ENCODE measurements at regions not wholly inside any gene's neighbourhood (a gene's known extent, or its start where the extent isn't known, plus 50 kb on each side); places are given as distances from the start of the nearest gene placed in this dataset.

DNA sequence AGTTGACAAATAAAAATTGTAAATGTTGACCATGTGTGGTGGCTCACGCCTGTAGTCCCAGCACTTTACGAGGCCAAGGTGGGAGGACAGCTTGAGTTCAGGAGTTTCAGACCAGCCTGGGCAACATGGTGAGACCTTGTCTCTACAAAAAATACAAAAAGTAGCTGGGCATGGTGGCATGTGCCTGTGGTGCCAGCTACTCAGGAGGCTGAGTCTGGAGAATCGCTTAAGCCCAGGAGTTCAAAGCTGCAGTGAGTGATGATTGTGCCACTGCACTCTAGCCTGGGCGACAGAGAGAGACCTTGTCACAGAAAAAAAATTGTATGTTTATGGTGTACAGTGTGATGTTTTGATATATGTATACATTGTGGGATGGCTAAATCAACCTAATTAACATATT is 119.6 kb downstream of the NPIPB5 start:
- ATAC-seq (no peak), DNase-seq (no peak)
- Histone ChIP-seq H3K4me1 (no peaks in the 10 kb centered on the region), H3K27me3 (peaks cover 0 to 41% (median 17%) of the 10 kb centered on the region in 9 donors), H3K36me3 (no peaks in the 10 kb centered on the region), H3K4me3 (no peak overlapping the region), H3K9me3 (peaks cover 0 to 10% (median 0%) of the 10 kb centered on the region in 12 donors), H3K27ac (no peak overlapping the region)
- intact Hi-C loops (cut with DNase I) = loop anchor here in 1 of 10 donors (10.0 kb wide), 1 partner anchor 1395 kb away; the partner anchor contains the start of gene ANKS4B
- TF ChIP-seq, protein P1, sequence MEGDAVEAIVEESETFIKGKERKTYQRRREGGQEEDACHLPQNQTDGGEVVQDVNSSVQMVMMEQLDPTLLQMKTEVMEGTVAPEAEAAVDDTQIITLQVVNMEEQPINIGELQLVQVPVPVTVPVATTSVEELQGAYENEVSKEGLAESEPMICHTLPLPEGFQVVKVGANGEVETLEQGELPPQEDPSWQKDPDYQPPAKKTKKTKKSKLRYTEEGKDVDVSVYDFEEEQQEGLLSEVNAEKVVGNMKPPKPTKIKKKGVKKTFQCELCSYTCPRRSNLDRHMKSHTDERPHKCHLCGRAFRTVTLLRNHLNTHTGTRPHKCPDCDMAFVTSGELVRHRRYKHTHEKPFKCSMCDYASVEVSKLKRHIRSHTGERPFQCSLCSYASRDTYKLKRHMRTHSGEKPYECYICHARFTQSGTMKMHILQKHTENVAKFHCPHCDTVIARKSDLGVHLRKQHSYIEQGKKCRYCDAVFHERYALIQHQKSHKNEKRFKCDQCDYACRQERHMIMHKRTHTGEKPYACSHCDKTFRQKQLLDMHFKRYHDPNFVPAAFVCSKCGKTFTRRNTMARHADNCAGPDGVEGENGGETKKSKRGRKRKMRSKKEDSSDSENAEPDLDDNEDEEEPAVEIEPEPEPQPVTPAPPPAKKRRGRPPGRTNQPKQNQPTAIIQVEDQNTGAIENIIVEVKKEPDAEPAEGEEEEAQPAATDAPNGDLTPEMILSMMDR (IDR thresholded peaks at IDR 0.05) = no peak
- TF ChIP-seq POLR2A (IDR thresholded peaks at IDR 0.05) = no peak
- 85 to 90% (median 86%) methylated on average over 4 of the region's 4 CpGs for WGBS, 4 donors

DNA sequence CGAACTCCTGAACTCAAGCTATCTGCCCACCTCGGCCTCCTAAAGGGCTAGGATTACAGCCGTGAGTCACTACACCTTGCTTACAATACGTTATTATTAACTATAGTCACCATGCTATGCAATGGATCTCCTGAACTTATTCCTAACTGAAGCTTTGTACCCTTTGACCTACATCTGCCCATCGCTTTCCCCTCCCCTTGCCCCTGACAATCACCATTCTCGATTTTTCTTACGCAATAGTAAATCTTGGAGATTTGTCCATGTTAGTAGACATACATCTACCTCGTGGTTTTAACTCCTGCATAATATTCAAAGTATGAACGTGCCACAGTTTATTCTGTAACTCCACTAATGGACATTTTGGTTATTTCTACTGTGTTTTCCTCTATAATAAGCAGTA is 120.6 kb downstream of the NPIPB5 start:
- no peak overlapping the region for H3K27ac ChIP-seq
- peaks cover 0 to 43% (median 17%) of the 10 kb centered on the region in 9 donors for H3K27me3 ChIP-seq
- no peak overlapping the region for H3K4me3 ChIP-seq
- no peak for TF ChIP-seq POLR2A (IDR thresholded peaks at IDR 0.05)
- TF ChIP-seq, protein P1 (IDR thresholded peaks at IDR 0.05) = no peak
- ATAC-seq (no peak), DNase-seq (no peak)
- WGBS, 4 donors = 76 to 83% (median 80%) methylated on average over 9 of the region's 9 CpGs
- H3K9me3 ChIP-seq = no peaks in the 10 kb centered on the region
- intact Hi-C loops (cut with DNase I) = loop anchor here in 1 of 10 donors (10.0 kb wide), 1 partner anchor 1396 kb away; the partner anchor contains the start of gene ANKS4B
- no peaks in the 10 kb centered on the region for H3K36me3 ChIP-seq
- H3K4me1 ChIP-seq = no peaks in the 10 kb centered on the region

DNA sequence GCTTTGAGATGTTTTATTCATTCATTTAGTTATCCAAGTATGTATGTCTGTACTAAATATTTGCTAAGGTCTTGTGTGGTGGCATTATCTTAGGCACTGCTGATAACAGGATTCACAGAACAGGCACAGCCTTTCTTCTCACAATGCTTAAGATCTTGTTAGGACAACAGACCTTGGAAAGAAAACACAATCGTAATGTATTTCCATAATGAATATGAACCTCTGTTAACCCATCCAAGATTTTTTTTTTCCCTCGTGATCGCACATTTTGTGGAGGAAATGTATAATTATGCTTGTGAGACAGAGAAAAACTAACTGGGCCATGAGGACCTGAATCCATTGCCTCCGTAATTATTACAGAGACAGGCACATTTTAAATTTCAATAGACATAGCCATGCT is 121.9 kb downstream of the NPIPB5 start:
- intact Hi-C loops (cut with DNase I) = loop anchor here in 1 of 10 donors (10.0 kb wide), 1 partner anchor 1398 kb away; the partner anchor contains the start of gene ANKS4B

GRCh38 chr16:22633280-22633679 is 122.6 kb downstream of the NPIPB5 start:
- 71 to 73% (median 71%) methylated on average over 5 of the region's 5 CpGs for WGBS, 4 donors
- Histone ChIP-seq H3K27me3 (peaks cover 0 to 56% (median 17%) of the 10 kb centered on the region in 9 donors), H3K4me3 (no peak overlapping the region), H3K4me1 (no peaks in the 10 kb centered on the region), H3K36me3 (no peaks in the 10 kb centered on the region), H3K9me3 (peaks cover 0 to 14% (median 0%) of the 10 kb centered on the region in 12 donors), H3K27ac (no peak overlapping the region)
- ATAC-seq (no peak), DNase-seq (no peak)
- TF ChIP-seq, protein P1 (IDR thresholded peaks at IDR 0.05) = no peak
- TF ChIP-seq POLR2A (IDR thresholded peaks at IDR 0.05) = no peak
- intact Hi-C loops (cut with DNase I) = loop anchor here in 1 of 10 donors (10.0 kb wide), 1 partner anchor 1398 kb away; the partner anchor contains the start of gene ANKS4B

More for the DNA sequence above, 121.9 kb downstream of the NPIPB5 start:
- Histone ChIP-seq H3K27ac (no peak overlapping the region), H3K27me3 (peaks cover 0 to 55% (median 17%) of the 10 kb centered on the region in 9 donors), H3K4me3 (no peak overlapping the region), H3K36me3 (no peaks in the 10 kb centered on the region), H3K4me1 (no peaks in the 10 kb centered on the region), H3K9me3 (peaks cover 0 to 10% (median 0%) of the 10 kb centered on the region in 12 donors)
- ATAC-seq (no peak), DNase-seq (no peak)
- 66 to 75% (median 73%) methylated on average over 4 of the region's 4 CpGs for WGBS, 4 donors
- TF ChIP-seq, protein P1 (IDR thresholded peaks at IDR 0.05) = no peak
- TF ChIP-seq POLR2A (IDR thresholded peaks at IDR 0.05) = no peak
